GM13977 (cell line): ENCODE measurements at regions not wholly inside any gene's neighbourhood (a gene's known extent, or its start where the extent isn't known, plus 50 kb on each side); places are given as distances from the start of the nearest gene placed in this dataset.
"Not testable (repeated sequence)": the region's sequence is repeated elsewhere in the genome, so short reads cannot be mapped to it uniquely, and the experiment has no call there.

ENCODE experiments used
- DNase-seq: peaks from one replicate; pipeline ENCODE4 v3.0.0; 2012; ENCODE audit warnings: low spot score
- CTCF ChIP-seq: IDR thresholded peaks from 2 replicates; pipeline ENCODE4 v1.5.1; 2012; ENCODE audit warnings: mild to moderate bottlenecking, control low read depth; ENCODE audit not compliant: insufficient read depth; ENCODE audit errors: extremely low read depth, missing control alignments
- in situ Hi-C: fragments of 300-500 bp; cut with MboI; formaldehyde crosslinking; loops from one replicate; pipeline ENCODE4 v1.12.0; 2022; ENCODE audit warnings: low sequenced_read_pairs, low pct_unique_long_range_greater_than_20kb, mixed read lengths, inconsistent platforms; ENCODE audit not compliant: unreplicated experiment

GRCh38 chr6:78666764-78667163, 200.6 kb upstream of the IRAK1BP1 start:
- TF ChIP-seq CTCF = no peak
- in situ Hi-C loops = no loop called here

GRCh38 chr6:78670156-78670555, 197.2 kb upstream of the IRAK1BP1 start:
- no peak for DNase-seq
- in situ Hi-C loops = no loop called here
- TF ChIP-seq CTCF = no peak

More at GRCh38 chr6:78666764-78667163, 200.6 kb upstream of the IRAK1BP1 start:
- DNase-seq = no peak

GRCh38 chr6:78670802-78671201, 196.5 kb upstream of the IRAK1BP1 start:
- no peak for TF ChIP-seq CTCF
- DNase-seq = no peak
- in situ Hi-C loops = no loop called here

- DNase-seq, in situ Hi-C loops: not testable (repeated sequence)
Observed at GRCh38 chr6:78676069-78677007, 191.0 kb upstream of the IRAK1BP1 start.

DNA sequence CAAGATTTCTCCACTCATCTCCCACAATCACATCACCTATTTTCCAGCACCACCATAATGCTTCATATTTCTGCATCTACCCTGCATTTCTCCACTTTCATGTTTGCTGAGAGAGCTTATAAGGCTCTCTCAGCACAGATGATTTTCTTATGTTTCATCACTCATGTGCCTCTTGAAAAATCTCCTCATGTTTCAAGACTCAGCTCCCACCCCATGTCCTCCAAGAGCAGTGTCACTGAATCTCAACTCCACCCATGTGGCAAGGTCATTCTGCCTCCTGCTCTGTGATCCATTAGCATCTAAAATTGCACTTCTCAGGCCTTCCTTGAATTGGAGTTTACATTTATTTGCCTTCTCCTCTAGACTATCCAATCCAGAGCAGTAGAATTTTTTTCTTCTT, 178.7 kb upstream of the IRAK1BP1 start:
- no peak for DNase-seq
- no peak for TF ChIP-seq CTCF
- in situ Hi-C loops = no loop called here

- no peak for TF ChIP-seq CTCF
- in situ Hi-C loops = no loop called here
- DNase-seq = no peak
Observed at GRCh38 chr6:78693835-78694234, 173.5 kb upstream of the IRAK1BP1 start.

- DNase-seq, in situ Hi-C loops: not testable (repeated sequence)
Observed at GRCh38 chr6:78694628-78695027, 172.7 kb upstream of the IRAK1BP1 start.
